GM18951 (cell line): ENCODE measurements at regions not wholly inside any gene's neighbourhood (a gene's known extent, or its start where the extent isn't known, plus 50 kb on each side); places are given as distances from the start of the nearest gene placed in this dataset.

ENCODE experiments used
- POLR2A ChIP-seq: IDR thresholded peaks from 4 replicates; pipeline ENCODE4 v1.6.1; 2011; ENCODE audit warnings: mild to moderate bottlenecking; ENCODE audit not compliant: insufficient read length, insufficient read depth; ENCODE audit errors: extremely low read depth
- in situ Hi-C: fragments of 300-500 bp; cut with MboI; formaldehyde crosslinking; loops from one replicate; pipeline ENCODE4 v1.12.0; 2022; ENCODE audit warnings: low sequenced_read_pairs, mixed read lengths, inconsistent platforms; ENCODE audit not compliant: unreplicated experiment

DNA sequence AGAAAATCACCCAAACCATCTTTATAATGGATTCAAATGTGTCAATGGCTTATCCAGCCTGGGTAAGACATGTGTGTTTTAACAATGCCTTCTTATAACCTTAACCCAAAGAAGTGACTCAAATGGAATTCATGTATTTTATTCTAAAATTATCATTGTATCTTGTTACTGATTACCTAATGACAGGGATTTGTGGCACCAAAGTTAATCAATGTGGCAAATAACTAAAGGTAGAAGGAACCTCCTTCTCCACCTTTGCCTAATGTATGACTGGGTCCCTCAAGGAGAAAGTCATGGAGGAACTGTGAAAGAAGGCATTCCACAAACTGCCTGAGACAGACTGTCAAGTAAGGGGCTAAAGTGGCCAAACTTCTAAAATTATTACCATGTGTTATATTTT, 84.4 kb upstream of the ITGA1 start:
- no peak for TF ChIP-seq POLR2A
- in situ Hi-C loops, result no loop called here

DNA sequence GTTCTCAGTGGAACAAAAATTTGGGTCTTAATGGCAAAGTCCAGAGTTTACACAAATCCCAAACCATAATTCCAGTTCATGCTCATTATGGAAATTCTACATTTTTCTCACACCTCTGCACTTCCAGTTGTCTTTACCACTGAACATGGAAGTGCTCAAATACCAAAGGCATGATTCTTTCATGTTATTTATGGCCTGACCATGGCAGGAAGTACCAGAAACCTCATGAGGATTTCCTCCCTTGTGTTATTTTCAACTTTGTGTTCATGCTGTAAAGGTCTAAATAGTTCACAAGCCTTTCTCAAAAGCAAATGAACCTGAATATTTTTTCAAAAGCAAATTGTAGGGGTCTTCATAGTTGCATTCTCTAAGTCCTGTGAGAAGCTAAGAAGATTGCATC, 82.0 kb upstream of the ITGA1 start:
- in situ Hi-C loops, result no loop called here

DNA sequence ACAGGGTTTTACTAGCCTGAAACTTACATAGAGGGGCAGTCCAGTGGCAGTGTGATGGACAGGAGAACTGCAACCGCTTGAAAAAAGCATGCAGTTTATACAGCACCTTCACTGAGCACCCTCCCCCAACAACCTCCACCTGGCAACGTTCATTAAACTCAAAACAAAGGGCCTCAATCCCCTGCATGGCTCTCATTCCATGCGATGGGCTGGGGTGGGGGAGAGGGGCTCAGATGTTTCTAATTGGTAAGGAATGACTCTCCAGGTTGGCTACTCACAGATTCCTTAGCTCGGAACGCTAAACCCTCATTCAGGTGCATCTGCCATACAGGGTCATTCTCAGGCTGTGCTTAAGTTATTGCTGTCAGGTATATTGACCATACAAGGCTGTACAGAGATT, 80.9 kb upstream of the ITGA1 start:
- no peak for TF ChIP-seq POLR2A
- in situ Hi-C loops, result no loop called here

More for the DNA sequence above, 82.0 kb upstream of the ITGA1 start:
- TF ChIP-seq POLR2A, result no peak

DNA sequence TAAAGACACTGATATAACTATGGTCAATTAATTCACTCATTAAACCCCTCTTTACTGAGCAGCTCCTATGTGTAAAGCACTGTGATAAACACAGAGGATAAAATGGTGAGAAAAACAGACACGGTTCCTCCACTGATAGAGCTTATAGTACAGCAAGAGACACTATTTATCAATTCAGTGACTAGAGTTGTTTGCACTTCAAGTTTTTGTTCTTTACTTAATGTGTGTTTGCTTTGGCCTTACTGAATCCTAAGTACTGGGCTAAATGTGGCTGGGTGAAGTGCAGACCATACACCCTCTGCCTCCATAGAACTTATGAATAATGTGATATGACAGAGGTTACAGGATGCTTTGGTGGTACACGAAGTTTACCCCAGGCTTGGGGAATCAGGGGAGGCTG, 80.1 kb upstream of the ITGA1 start:
- in situ Hi-C loops, result no loop called here
- no peak for TF ChIP-seq POLR2A

DNA sequence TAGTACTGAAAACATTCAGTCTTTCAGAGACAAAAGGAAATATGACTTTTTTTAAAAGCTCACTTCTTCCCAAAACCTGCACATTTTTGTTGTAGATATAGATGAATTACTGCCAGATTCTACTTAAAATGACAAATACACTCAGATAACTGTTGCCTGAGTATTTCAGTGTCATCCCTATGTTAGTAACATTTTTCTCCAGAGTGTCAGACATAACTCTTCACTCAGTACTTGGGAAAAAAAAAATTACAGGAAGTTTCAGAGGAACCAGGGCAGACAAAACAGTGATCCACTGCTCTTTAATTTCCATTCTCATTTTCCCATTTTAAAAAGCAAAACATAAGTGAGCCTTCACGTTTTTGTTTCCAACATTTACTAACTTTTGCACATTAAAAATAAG, 79.3 kb upstream of the ITGA1 start:
- in situ Hi-C loops, result no loop called here
- no peak for TF ChIP-seq POLR2A

DNA sequence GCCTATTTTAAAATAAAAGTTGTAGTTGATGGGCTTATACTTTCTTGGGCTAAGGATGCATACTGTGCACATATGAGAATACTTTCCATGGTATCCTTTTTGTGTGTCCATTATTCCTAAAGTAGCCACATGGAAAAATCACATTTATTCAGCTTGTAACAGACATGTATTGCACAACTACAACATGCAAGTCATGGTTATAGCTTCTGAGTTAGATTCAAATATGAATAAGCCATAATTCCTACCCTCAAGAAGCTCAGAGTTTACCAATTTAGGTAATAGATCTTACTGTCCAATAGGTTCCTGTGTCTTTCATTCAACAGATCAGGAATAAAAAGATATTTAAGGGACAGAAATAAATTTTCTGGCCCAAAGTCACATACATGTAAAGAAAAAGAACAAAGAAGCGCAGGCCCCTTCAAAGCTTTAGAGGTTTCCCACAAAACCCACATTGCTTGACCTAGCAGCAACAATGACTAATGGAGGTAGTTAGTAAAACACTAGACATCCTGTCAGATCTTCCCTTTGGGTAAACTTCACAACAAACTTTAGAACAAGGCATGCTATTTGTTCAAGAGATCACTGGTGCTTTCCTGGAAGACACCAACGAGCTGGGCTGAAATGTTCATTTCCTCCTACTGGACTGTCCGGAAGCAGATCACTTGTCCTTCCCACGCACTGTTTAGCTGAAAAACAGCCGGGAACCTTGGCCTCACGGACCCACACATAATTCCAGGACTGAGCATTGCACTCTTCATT, 78.4 kb upstream of the ITGA1 start:
- TF ChIP-seq POLR2A, result no peak
- in situ Hi-C loops, result no loop called here

DNA sequence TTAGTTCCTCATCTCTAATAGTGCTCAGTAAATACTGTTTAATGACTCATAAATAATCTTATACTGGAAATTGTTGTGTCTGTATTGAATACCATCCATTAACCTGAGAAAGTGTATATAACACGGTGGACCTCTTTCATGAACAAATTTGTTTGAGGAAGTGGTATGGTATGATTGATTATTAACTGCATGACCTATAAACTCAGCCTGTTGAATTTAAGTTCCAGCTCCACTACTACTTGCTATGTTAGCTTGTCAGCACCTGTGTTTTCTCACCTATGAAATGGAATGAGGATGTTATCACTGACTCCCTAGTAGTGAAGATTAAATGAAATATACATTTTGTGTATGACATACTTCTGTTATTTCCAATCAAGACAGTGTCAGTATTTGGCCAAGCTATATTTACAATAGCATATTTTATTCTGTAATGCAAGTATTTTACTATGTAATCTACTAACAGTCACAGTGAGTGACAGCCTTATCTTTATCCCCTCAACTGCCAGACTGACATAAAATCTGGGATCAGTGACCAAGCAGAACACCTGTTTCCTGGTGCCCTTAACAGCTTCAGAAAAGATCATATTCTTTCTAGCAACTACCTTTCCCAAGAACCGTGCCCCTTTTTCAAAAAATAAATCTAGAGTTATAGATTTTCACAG, 77.3 kb upstream of the ITGA1 start:
- TF ChIP-seq POLR2A, result no peak
- in situ Hi-C loops, result no loop called here

DNA sequence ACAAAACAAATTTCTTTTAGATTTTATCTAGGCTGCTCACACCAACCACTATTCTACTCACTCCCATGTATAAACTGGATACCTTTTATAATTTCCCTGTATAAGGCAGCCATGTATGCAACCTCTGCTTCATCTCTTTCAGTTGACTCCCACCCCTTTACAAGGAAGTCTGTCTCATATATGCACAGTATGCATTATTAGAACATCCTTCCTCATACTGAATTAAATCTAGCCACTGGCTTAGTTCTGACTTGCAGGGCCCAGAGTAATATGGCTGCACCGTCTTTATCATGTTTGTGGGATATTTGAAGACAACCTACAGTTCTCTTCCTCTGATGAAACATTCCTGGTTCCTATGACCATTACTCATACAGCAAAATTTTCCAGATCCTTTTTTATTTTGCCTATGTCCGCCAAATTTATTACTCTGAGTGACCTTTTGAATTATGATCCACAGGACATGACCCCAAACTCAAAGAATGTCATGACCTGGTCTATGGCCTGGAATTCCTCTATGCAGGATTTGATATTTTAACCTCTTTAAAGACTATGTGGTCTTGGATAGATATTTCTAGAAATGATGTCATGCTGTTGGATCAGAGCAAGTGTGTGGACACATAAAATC, 76.6 kb upstream of the ITGA1 start:
- no peak for TF ChIP-seq POLR2A
- in situ Hi-C loops, result no loop called here

DNA sequence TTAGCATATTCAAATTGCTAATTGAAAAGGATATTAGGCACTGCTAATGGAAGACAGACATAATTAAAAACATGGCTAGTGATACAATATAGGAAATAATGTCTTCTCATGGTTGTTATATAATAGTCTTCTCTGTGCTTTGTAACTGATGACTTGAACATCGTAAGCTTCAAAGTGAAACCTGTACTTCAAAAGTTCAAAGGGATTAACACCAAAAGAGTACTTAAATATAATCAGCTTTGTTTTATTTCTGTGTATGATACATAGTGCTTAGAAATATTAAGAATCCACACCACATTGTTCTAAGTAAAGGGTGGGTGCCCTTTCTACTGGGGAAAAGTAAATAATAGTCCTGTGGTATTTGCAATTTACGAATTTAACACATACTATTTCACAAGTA, 75.4 kb upstream of the ITGA1 start:
- TF ChIP-seq POLR2A, result no peak
- in situ Hi-C loops, result no loop called here

DNA sequence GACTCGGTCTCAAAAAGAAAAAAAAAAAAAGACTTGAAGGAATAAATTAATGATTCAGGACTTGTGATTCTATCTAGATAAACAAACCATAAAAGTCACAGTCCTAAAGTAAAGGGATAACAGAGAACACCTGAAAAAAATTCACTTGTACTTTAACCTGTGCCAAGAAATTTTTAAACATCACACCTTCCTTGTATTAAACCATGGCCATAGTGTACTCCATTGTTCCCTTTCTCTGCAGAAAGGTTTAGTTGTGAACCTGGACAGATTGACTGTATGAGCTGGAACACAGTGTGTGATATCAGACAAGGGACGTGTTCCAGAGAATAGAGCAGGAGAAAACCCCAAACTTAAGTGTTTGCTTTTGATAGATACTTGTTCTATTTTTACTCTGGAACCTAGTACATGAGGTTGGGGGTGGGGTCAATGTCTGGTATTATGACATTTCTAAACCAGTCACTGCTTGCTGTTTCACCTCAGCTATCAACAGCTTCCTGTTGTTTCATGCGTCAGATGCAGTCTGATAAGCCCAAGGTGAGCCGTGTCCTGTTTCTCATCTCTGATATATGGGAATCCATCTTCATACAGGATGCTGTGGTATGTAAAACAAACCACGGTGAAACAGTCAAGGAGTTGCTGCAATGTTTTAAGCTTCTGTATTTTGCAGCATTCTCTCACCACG, 62.5 kb upstream of the ITGA1 start:
- in situ Hi-C loops, result no loop called here
- no peak for TF ChIP-seq POLR2A

DNA sequence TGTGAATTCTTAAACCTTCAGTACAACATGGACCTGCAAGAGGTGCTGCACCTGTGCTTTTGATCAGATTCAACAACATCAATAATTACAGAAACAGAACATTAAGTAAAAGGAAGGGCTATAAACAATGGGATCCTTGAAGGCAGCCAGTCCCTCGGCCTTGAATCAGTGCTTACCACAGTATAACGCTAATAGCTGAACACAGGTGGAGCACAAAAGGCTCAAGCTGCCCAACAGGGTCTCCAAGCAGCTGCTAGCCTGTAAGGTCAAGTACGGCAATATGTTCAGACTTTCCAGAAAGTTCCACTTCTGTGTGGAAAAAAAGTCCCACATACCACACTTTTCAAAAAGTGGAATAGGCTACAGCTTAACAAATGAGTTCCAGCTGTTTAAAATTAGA, 61.9 kb upstream of the ITGA1 start:
- no peak for TF ChIP-seq POLR2A
- in situ Hi-C loops, result no loop called here

DNA sequence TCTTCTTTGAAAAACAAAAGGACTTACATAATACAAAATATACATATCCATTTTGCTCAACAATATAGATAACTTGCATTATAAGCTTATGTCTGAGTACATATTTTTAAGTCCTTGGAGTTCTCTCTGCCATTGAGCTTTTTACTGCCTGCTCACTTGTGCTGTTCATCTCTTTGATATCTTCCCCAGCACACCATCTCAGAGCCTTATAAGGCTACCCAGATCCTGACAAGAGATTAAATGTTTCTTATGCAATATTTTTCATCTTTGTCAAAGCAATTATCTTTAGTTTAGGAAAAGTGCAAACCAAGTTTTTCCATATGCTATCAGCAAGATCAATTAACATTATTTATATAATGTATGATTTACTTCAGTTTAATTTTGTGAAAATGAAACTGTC, 60.7 kb upstream of the ITGA1 start:
- TF ChIP-seq POLR2A, result no peak
- in situ Hi-C loops, result no loop called here

DNA sequence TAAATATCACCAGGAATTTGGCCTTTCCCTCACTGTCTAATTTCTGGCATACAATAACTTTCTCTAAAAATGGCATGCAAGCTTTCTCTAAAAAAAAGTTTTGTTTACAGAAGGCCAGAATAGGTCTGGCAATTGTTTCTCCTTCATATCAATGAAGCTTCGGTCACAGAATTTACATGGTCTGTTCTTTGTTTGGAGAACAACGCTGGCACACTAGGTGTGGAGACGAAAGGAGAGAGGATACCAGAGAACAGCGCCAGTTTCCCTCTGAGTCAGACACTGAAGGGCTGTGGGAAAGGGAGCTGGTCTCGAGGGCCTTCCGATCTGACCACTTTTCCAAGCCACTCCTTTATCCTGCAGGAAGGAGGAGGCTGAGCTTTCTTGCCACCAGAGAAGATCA, 60.1 kb upstream of the ITGA1 start:
- in situ Hi-C loops, result no loop called here
- TF ChIP-seq POLR2A, result no peak
